Activated B cell treated with CpG ODN at 0.5 μM for 24 hours (primary cell): ENCODE measurements at regions not wholly inside any gene's neighbourhood (a gene's known extent, or its start where the extent isn't known, plus 50 kb on each side); places are given as distances from the start of the nearest gene placed in this dataset.

Experiments
- ATAC-seq: fragments of 200-7000 bp; cut with Tn5 transposase; one replicate; pipeline ENCODE4 v1.10.0; 2021; ENCODE audit warnings: low read depth, mild to moderate bottlenecking, moderate library complexity
- CTCF ChIA-PET: fragments of 350-600 bp; sonication (Branson Sonifier 250); formaldehyde crosslinking; loops from one replicate; lab custom pipeline; 2021; ENCODE audit warnings: antibody characterized with exemption; lab: Charles Lee
- POLR2A ChIA-PET: fragments of 350-600 bp; sonication (Branson Sonifier 250); formaldehyde crosslinking; loops from one replicate; lab custom pipeline; 2021; ENCODE audit warnings: antibody characterized with exemption; lab: Charles Lee
- DNase-seq: peaks from one replicate; pipeline ENCODE4 v3.0.0; 2022
- H3K27ac Mint-ChIP-seq: one replicate; pipeline ENCODE4 v1.8.0; 2020; ENCODE audit warnings: mixed read lengths
- H3K27me3 Mint-ChIP-seq: one replicate; pipeline ENCODE4 v1.8.0; 2021; ENCODE audit warnings: mixed read lengths
- H3K36me3 Mint-ChIP-seq: one replicate; pipeline ENCODE4 v1.8.0; 2021; ENCODE audit warnings: low read depth, mixed read lengths
- H3K4me1 Mint-ChIP-seq: one replicate; pipeline ENCODE4 v1.8.0; 2021; ENCODE audit warnings: mixed read lengths
- H3K4me3 Mint-ChIP-seq: one replicate; pipeline ENCODE4 v1.8.0; 2020; ENCODE audit warnings: mild to moderate bottlenecking, mixed read lengths
- H3K9me3 Mint-ChIP-seq: one replicate; pipeline ENCODE4 v1.8.0; 2020; ENCODE audit warnings: mixed read lengths
- intact Hi-C: fragments of 100-400 bp; cut with micrococcal nuclease; formaldehyde crosslinking; loops from one replicate; pipeline ENCODE4 v1.15.1; 2024
- TF ChIP-seq, protein P1 (sequence below): fragments of 200-600 bp; IDR thresholded peaks from one replicate; pipeline ENCODE4 v1.8.0; 2022; ENCODE audit warnings: antibody characterized with exemption, mild to moderate bottlenecking

DNA sequence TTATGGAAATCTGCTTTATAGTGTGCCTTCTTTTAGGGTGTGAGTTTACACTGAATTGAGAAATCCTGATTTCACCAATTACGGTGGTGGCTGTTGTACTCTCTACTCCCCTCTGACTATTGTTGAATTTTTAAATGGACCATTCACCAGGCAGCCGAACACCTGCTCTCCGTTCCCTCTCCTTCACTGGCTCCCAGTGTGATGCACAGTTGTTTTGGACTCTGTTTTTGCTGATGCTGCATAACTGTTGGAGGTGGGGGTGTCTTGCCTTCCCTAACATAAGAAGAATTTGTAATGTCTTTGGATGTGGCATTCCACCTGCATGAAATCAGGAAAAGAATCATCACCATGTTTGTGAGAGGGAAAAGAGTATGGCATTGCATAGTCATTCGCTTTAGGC lies 341.2 kb downstream of the SNAPC1 start:
- no peaks in the 10 kb centered on the region for H3K4me1 Mint-ChIP-seq
- ATAC-seq (no peak), DNase-seq (no peak)
- H3K4me3 Mint-ChIP-seq: no peak overlapping the region
- POLR2A ChIA-PET: no interaction called here
- TF ChIP-seq, protein P1, sequence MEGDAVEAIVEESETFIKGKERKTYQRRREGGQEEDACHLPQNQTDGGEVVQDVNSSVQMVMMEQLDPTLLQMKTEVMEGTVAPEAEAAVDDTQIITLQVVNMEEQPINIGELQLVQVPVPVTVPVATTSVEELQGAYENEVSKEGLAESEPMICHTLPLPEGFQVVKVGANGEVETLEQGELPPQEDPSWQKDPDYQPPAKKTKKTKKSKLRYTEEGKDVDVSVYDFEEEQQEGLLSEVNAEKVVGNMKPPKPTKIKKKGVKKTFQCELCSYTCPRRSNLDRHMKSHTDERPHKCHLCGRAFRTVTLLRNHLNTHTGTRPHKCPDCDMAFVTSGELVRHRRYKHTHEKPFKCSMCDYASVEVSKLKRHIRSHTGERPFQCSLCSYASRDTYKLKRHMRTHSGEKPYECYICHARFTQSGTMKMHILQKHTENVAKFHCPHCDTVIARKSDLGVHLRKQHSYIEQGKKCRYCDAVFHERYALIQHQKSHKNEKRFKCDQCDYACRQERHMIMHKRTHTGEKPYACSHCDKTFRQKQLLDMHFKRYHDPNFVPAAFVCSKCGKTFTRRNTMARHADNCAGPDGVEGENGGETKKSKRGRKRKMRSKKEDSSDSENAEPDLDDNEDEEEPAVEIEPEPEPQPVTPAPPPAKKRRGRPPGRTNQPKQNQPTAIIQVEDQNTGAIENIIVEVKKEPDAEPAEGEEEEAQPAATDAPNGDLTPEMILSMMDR: no peak
- no peaks in the 10 kb centered on the region for H3K27me3 Mint-ChIP-seq
- H3K9me3 Mint-ChIP-seq: no peaks in the 10 kb centered on the region
- CTCF ChIA-PET: no interaction called here
- H3K36me3 Mint-ChIP-seq: no peaks in the 10 kb centered on the region
- intact Hi-C loops: no loop called here
- H3K27ac Mint-ChIP-seq: no peak overlapping the region

DNA sequence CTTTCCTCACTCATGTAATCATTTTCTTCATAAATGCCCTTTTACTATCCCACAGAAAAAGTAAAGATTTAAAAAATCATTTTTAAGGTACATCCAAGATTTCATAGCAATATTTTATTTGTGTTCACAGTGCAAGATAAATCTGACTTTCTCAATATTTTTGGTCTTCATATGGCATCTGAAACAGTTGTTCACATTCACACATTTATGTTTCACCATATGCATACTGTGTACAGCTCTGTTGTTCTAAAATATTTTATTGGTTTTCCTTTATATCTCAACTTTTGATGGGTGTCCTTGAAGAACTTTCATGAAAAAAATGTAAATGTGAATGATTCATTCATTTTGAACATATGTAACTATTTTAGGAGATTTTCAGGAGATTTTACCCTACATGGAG lies 348.7 kb downstream of the SNAPC1 start:
- Mint-ChIP-seq H3K4me1 (peaks cover 10% of the 10 kb centered on the region), H3K27me3 (no peaks in the 10 kb centered on the region), H3K4me3 (no peak overlapping the region), H3K9me3 (no peaks in the 10 kb centered on the region), H3K27ac (no peak overlapping the region), H3K36me3 (no peaks in the 10 kb centered on the region)
- intact Hi-C loops: no loop called here
- ATAC-seq: no peak
- CTCF ChIA-PET: no interaction called here
- POLR2A ChIA-PET: no interaction called here
- TF ChIP-seq, protein P1: no peak
- no peak for DNase-seq

DNA sequence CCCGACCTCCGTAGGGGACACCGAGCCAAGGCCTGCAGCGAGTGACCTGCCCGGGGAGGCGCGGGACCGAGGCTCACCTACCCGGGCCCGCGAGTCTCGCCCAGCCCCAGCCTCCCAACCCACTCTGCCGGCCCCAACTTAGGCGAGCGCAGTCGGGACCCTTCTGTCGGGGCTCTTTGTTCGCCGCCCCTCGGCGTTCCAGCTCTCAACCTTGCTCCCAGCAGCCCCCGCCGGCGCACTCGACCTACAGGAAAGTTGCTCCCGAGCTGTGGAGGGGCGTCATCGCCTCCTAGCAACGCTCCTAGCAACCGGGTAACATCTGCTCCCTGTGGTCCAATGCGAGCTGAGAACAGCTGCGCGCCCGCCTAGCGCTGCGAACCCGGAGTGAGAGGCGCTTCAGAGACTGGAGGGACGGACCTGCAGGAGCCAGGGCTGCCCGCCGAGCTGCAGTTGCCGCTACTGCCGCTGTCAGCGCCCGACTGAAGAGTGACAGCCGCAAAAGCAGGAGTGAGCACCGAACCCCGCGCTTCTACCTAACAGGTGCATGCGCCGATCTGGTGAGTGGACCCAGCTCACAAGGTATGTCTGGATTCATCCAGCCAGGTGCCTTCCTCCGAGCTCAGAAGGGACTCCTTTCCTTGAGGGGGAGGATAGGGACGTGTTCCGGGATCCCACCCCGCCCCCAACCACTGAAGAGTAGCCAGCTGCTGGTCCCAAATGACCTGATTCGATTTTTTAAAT lies 355.0 kb downstream of the SNAPC1 start:
- DNase-seq: peak; percentile 64
- peaks cover 2% of the 10 kb centered on the region for H3K36me3 Mint-ChIP-seq
- POLR2A ChIA-PET: interaction anchor here (1.2 to 2.2 kb wide), 3 partner anchors 35 to 192 kb away, joined by 3 to 11 read pairs (median 10); no protein-coding TSS in a partner anchor
- H3K4me1 Mint-ChIP-seq: peaks cover 40% of the 10 kb centered on the region
- ATAC-seq: peak; percentile 99
- H3K4me3 Mint-ChIP-seq: peak overlapping the region; percentile 89
- no peaks in the 10 kb centered on the region for H3K27me3 Mint-ChIP-seq
- CTCF ChIA-PET: interaction anchor here (0.8 to 5.0 kb wide), 12 partner anchors 10 to 256 kb away, joined by 3 to 53 read pairs (median 6); no protein-coding TSS in a partner anchor
- no peaks in the 10 kb centered on the region for H3K9me3 Mint-ChIP-seq
- intact Hi-C loops: loop anchor here (1.0 to 5.0 kb wide), 4 partner anchors 36 to 790 kb away; no protein-coding TSS in a partner anchor
- H3K27ac Mint-ChIP-seq: peak overlapping the region; percentile 77
- TF ChIP-seq, protein P1: no peak

DNA sequence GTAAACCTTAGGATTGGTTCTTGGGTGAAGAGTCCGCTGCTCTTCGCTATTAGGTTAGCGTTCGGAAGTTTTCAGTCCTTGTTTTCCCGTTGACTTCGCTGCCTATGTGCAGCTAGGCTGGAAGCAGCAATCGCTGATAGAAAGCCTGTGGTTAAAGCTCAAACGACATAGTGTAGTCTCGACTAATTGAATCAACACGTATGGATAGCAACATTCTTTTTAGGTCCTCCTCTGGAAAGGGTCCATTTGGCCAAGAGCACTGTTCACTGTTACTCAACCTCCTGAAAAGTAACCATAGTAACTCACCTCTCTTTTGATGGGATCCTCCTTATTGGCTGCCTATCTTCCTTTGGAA lies 355.5 kb downstream of the SNAPC1 start:
- H3K4me3 Mint-ChIP-seq: peak overlapping the region; percentile 89
- ChIA-PET POLR2A (interaction anchor here (1.2 to 2.2 kb wide), 3 partner anchors 36 to 193 kb away, joined by 3 to 11 read pairs (median 10); no protein-coding TSS in a partner anchor), CTCF (interaction anchor here (0.8 to 5.0 kb wide), 11 partner anchors 9 to 257 kb away, joined by 3 to 53 read pairs (median 6); no protein-coding TSS in a partner anchor)
- H3K4me1 Mint-ChIP-seq: peaks cover 40% of the 10 kb centered on the region
- H3K9me3 Mint-ChIP-seq: no peaks in the 10 kb centered on the region
- peak; percentile 3 for ATAC-seq
- H3K27ac Mint-ChIP-seq: peak overlapping the region; percentile 77
- TF ChIP-seq, protein P1: no peak
- intact Hi-C loops: loop anchor here (1.0 to 5.0 kb wide), 4 partner anchors 36 to 790 kb away; no protein-coding TSS in a partner anchor
- H3K36me3 Mint-ChIP-seq: peaks cover 2% of the 10 kb centered on the region
- no peak for DNase-seq
- no peaks in the 10 kb centered on the region for H3K27me3 Mint-ChIP-seq

DNA sequence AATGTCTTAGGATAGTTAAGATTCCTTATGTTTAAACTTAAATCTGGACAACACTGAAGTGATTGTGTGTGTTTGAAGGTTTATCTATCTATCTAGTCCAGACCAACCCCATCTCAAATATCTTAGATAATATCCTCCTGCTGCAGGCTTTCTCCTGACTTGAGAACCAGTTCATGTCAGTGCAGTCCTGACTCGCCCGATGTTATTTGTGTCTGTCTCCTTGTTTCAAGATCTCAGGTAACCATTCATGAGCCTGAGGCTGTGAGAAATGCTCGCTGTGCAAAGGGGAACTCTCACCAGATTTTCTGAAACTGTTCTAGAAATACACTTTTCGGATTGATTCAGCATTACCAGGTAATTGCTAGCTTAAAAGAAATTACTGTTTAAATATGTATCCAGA lies 356.2 kb downstream of the SNAPC1 start:
- peak overlapping the region; percentile 89 for H3K4me3 Mint-ChIP-seq
- CTCF ChIA-PET: interaction anchor here (0.8 to 5.0 kb wide), 4 partner anchors 8 to 282 kb away, joined by 3 to 53 read pairs (median 24); no protein-coding TSS in a partner anchor
- no peaks in the 10 kb centered on the region for H3K27me3 Mint-ChIP-seq

More for the DNA sequence above, 356.2 kb downstream of the SNAPC1 start:
- H3K36me3 Mint-ChIP-seq: peaks cover 2% of the 10 kb centered on the region
- peaks cover 45% of the 10 kb centered on the region for H3K4me1 Mint-ChIP-seq
- DNase-seq: no peak
- intact Hi-C loops: loop anchor here (5.0 kb wide), 3 partner anchors 81 to 791 kb away; no protein-coding TSS in a partner anchor
- no peak for ATAC-seq
- no peaks in the 10 kb centered on the region for H3K9me3 Mint-ChIP-seq
- POLR2A ChIA-PET: no interaction called here
- H3K27ac Mint-ChIP-seq: no peak overlapping the region
- TF ChIP-seq, protein P1: no peak
